HFFc6 (cell line): ENCODE measurements at regions not wholly inside any gene's neighbourhood (a gene's known extent, or its start where the extent isn't known, plus 50 kb on each side); places are given as distances from the start of the nearest gene placed in this dataset.

Experiments used
- DNase-seq: peaks from one replicate; pipeline ENCODE4 v3.0.0-alpha.2; 2018
- H3K27ac Mint-ChIP-seq: 2 replicates; pipeline ENCODE4 v1.8.0; 2020; ENCODE audit warnings: mild to moderate bottlenecking, mixed read lengths
- H3K27me3 Mint-ChIP-seq: 2 replicates; pipeline ENCODE4 v1.8.0; 2021; ENCODE audit warnings: mild to moderate bottlenecking, moderate library complexity, mixed read lengths; ENCODE audit not compliant: insufficient read depth
- H3K36me3 Mint-ChIP-seq: 2 replicates; pipeline ENCODE4 v1.8.0; 2021; ENCODE audit warnings: low read depth, mixed read lengths
- H3K4me1 Mint-ChIP-seq: 2 replicates; pipeline ENCODE4 v1.8.0; 2020; ENCODE audit warnings: low read depth, mixed read lengths
- H3K4me3 Mint-ChIP-seq: 2 replicates; pipeline ENCODE4 v1.8.0; 2020; ENCODE audit warnings: mild to moderate bottlenecking, moderate library complexity, mixed read lengths
- H3K9me3 Mint-ChIP-seq: 2 replicates; pipeline ENCODE4 v1.8.0; 2020; ENCODE audit warnings: mild to moderate bottlenecking, mixed read lengths
- CTCF ChIP-seq: fragments of 200-600 bp; sonication (generic); IDR thresholded peaks from 2 replicates; pipeline ENCODE4 v1.5.0; 2021; ENCODE audit warnings: antibody characterized with exemption, mild to moderate bottlenecking

- peaks cover 6% of the 10 kb centered on the region; the same call in 1 of the 2 replicates for H3K27me3 Mint-ChIP-seq
- H3K27ac Mint-ChIP-seq, result no peak overlapping the region
- no peak for TF ChIP-seq CTCF
- no peak for DNase-seq
- no peaks in the 10 kb centered on the region for H3K9me3 Mint-ChIP-seq
- H3K4me1 Mint-ChIP-seq, result no peaks in the 10 kb centered on the region
- H3K4me3 Mint-ChIP-seq, result no peak overlapping the region
- no peaks in the 10 kb centered on the region for H3K36me3 Mint-ChIP-seq
Observed at GRCh38 chr20:11691766-11692165, 225.9 kb upstream of the BTBD3 start.

GRCh38 chr20:11692567-11692966 is 225.1 kb upstream of the BTBD3 start:
- Mint-ChIP-seq H3K9me3 (no peaks in the 10 kb centered on the region), H3K27me3 (peaks cover 4% of the 10 kb centered on the region; the same call in 1 of the 2 replicates), H3K27ac (no peak overlapping the region), H3K4me1 (no peaks in the 10 kb centered on the region), H3K4me3 (no peak overlapping the region), H3K36me3 (no peaks in the 10 kb centered on the region)
- no peak for TF ChIP-seq CTCF
- no peak for DNase-seq

- Mint-ChIP-seq H3K27ac (no peak overlapping the region), H3K27me3 (peaks cover 2% of the 10 kb centered on the region; the same call in 1 of the 2 replicates), H3K36me3 (no peaks in the 10 kb centered on the region), H3K4me1 (no peaks in the 10 kb centered on the region), H3K4me3 (no peak overlapping the region), H3K9me3 (no peaks in the 10 kb centered on the region)
- no peak for DNase-seq
- no peak for TF ChIP-seq CTCF
Observed at GRCh38 chr20:11694467-11694866, 223.2 kb upstream of the BTBD3 start.

- TF ChIP-seq CTCF, result no peak
- Mint-ChIP-seq H3K4me3 (no peak overlapping the region), H3K4me1 (no peaks in the 10 kb centered on the region), H3K36me3 (no peaks in the 10 kb centered on the region), H3K9me3 (no peaks in the 10 kb centered on the region), H3K27ac (no peak overlapping the region), H3K27me3 (peaks cover 2% of the 10 kb centered on the region; the same call in 1 of the 2 replicates)
- no peak for DNase-seq
Observed at GRCh38 chr20:11697055-11697454, 220.6 kb upstream of the BTBD3 start.

GRCh38 chr20:11697646-11698045 is 220.0 kb upstream of the BTBD3 start:
- no peak for DNase-seq
- TF ChIP-seq CTCF, result no peak
- Mint-ChIP-seq H3K4me1 (no peaks in the 10 kb centered on the region), H3K27ac (no peak overlapping the region), H3K9me3 (no peaks in the 10 kb centered on the region), H3K4me3 (no peak overlapping the region), H3K36me3 (no peaks in the 10 kb centered on the region), H3K27me3 (peaks cover 2% of the 10 kb centered on the region; the same call in 1 of the 2 replicates)

- Mint-ChIP-seq H3K4me1 (no peaks in the 10 kb centered on the region), H3K4me3 (no peak overlapping the region), H3K9me3 (no peaks in the 10 kb centered on the region), H3K27me3 (peaks cover 2% of the 10 kb centered on the region; the same call in 1 of the 2 replicates), H3K27ac (no peak overlapping the region), H3K36me3 (no peaks in the 10 kb centered on the region)
- DNase-seq, result no peak
- TF ChIP-seq CTCF, result no peak
Observed at GRCh38 chr20:11698124-11698523, 219.6 kb upstream of the BTBD3 start.
